ENCODE measurements at regions not wholly inside any gene's neighbourhood (a gene's known extent, or its start where the extent isn't known, plus 50 kb on each side); places are given as distances from the start of the nearest gene placed in this dataset.

DNA sequence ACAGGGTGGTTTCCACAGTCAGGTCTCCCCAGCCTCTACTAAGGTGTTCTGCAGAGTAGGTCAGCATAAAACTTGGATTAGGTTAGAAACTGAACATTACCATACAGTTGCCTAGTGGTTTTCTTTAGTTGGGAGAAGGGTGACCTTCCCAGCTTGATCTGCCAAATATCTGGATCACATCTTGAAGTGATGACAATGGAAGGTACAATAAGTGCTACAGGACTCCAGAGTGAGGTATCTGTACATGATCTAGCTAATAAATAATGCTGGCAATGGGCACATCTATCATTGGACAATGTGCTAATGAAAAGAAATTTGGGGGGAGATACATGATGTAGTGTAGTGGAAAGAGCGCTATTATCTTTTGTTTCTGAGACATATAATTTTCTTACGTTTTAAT, 54.6 kb upstream of the ACVR1 start:
- TF ChIP-seq, protein P1, sequence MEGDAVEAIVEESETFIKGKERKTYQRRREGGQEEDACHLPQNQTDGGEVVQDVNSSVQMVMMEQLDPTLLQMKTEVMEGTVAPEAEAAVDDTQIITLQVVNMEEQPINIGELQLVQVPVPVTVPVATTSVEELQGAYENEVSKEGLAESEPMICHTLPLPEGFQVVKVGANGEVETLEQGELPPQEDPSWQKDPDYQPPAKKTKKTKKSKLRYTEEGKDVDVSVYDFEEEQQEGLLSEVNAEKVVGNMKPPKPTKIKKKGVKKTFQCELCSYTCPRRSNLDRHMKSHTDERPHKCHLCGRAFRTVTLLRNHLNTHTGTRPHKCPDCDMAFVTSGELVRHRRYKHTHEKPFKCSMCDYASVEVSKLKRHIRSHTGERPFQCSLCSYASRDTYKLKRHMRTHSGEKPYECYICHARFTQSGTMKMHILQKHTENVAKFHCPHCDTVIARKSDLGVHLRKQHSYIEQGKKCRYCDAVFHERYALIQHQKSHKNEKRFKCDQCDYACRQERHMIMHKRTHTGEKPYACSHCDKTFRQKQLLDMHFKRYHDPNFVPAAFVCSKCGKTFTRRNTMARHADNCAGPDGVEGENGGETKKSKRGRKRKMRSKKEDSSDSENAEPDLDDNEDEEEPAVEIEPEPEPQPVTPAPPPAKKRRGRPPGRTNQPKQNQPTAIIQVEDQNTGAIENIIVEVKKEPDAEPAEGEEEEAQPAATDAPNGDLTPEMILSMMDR (IDR thresholded peaks at IDR 0.05) = no peak
- TF ChIP-seq POLR2A (IDR thresholded peaks at IDR 0.05) = no peak

Measured in lower leg skin (tissue), 3 donors.